Smooth muscle cell (in vitro differentiated cells): ENCODE measurements at regions not wholly inside any gene's neighbourhood (a gene's known extent, or its start where the extent isn't known, plus 50 kb on each side); places are given as distances from the start of the nearest gene placed in this dataset.
"Not testable (repeated sequence)": the region's sequence is repeated elsewhere in the genome, so short reads cannot be mapped to it uniquely, and the experiment has no call there.

Experiments
- DNase-seq: peaks from one replicate; lab custom pipeline; 2025; ENCODE audit not compliant: unreplicated experiment; lab: John Stamatoyannopoulos, UW
- H2AFZ ChIP-seq: fragments of 200-600 bp; sonication (generic); 2 replicates; pipeline ENCODE4 v1.6.0; 2016; ENCODE audit warnings: antibody characterized with exemption, low read depth, mild to moderate bottlenecking
- H3F3A ChIP-seq: fragments of 200-600 bp; sonication (generic); 2 replicates; pipeline ENCODE4 v1.6.0; 2017; ENCODE audit warnings: antibody characterized with exemption, low read depth
- H3K27ac ChIP-seq: fragments of 200-600 bp; sonication (generic); 2 replicates; pipeline ENCODE4 v1.5.1; 2016; ENCODE audit warnings: low read depth, mild to moderate bottlenecking
- H3K27me3 ChIP-seq: fragments of 200-600 bp; sonication (generic); 2 replicates; pipeline ENCODE4 v1.6.1; 2016; ENCODE audit warnings: low read depth, mild to moderate bottlenecking
- H3K36me3 ChIP-seq: fragments of 200-600 bp; sonication (generic); 2 replicates; pipeline ENCODE4 v1.5.1; 2016; ENCODE audit warnings: low read depth
- H3K4me1 ChIP-seq: fragments of 200-600 bp; sonication (generic); 2 replicates; pipeline ENCODE4 v1.5.1; 2016; ENCODE audit warnings: low read depth
- H3K4me2 ChIP-seq: fragments of 200-600 bp; sonication (generic); 2 replicates; pipeline ENCODE4 v1.6.0; 2016; ENCODE audit warnings: mild to moderate bottlenecking
- H3K4me3 ChIP-seq: fragments of 200-600 bp; sonication (generic); 2 replicates; pipeline ENCODE4 v1.5.1; 2016; ENCODE audit warnings: mild to moderate bottlenecking
- H3K79me2 ChIP-seq: fragments of 200-600 bp; sonication (generic); 2 replicates; pipeline ENCODE4 v1.6.0; 2016; ENCODE audit warnings: low read depth, mild to moderate bottlenecking
- H3K9ac ChIP-seq: fragments of 200-600 bp; sonication (generic); 2 replicates; pipeline ENCODE4 v1.6.0; 2016; ENCODE audit warnings: low read depth
- H3K9me3 ChIP-seq: fragments of 200-600 bp; sonication (generic); replicated peaks from 2 replicates; pipeline ENCODE4 v1.5.1; 2016; ENCODE audit warnings: low read depth
- H4K20me1 ChIP-seq: fragments of 200-600 bp; sonication (generic); 2 replicates; pipeline ENCODE4 v1.6.0; 2016; ENCODE audit warnings: low read depth
- WGBS: methylation state at CpG from one replicate; pipeline ENCODE4 v1.1.7; 2016; ENCODE audit warnings: low lambda C conversion rate; 5-methylcytosine and 5-hydroxymethylcytosine counted together
- TF ChIP-seq, protein P1 (sequence below): fragments of 200-600 bp; sonication (generic); IDR thresholded peaks from 2 replicates; pipeline ENCODE4 v1.5.1; 2017; ENCODE audit warnings: borderline replicate concordance, mild to moderate bottlenecking, antibody characterized with exemption; ENCODE audit not compliant: insufficient read depth, poor library complexity, severe bottlenecking

DNA sequence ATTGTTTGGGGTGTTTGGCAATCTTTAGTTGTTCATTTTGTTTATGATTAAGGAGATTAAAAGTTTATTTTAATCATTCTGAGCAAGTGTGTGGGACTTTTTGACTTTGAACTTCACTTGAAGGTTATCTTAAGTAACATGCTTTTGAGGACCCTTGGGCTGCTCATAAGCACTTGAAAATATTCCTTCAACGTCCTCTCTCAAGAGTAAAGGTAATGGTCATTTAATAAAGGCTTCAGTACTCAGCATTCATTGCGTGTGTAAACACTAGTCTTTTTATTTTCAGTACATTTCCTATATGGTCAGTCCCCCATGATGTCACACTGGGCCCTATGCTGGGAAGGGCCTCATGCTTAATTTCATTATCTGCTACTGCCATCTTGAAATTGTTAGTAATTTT, 285.6 kb downstream of the SRGAP2C start:
- H3K27ac ChIP-seq, H3K79me2 ChIP-seq, H3K9ac ChIP-seq, H3K4me3 ChIP-seq, H3K4me1 ChIP-seq, DNase-seq, H3F3A ChIP-seq, H3K27me3 ChIP-seq, H2AFZ ChIP-seq, H3K9me3 ChIP-seq, H4K20me1 ChIP-seq, H3K36me3 ChIP-seq, H3K4me2 ChIP-seq: not testable (repeated sequence)
- whole genome bisulfite sequencing = 91% methylated on average over 2 of the region's 2 CpGs

DNA sequence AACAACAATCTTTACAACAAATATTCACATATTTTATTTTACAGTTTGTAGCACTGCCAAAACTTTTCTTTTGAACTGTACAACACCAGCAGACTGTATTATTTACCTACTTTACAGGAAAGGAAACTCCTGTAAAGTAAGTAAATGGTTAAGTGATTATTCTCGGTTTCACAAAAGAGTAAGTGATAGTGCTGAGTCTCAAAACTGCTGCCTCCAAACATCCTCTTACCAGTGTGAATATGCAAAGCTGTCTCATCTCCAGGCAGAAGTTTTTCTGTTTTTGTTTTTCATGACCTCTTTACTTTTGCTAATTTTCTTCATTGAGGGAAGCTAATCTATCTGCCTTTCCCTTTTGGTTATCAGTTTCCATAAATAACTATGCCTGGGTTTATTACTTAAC, 286.7 kb downstream of the SRGAP2C start:
- no peak overlapping the region for H2AFZ ChIP-seq
- no peaks in the 10 kb centered on the region for H3K4me1 ChIP-seq
- no peaks in the 10 kb centered on the region for H3K79me2 ChIP-seq
- no peaks in the 10 kb centered on the region for H3K27me3 ChIP-seq
- TF ChIP-seq, protein P1, sequence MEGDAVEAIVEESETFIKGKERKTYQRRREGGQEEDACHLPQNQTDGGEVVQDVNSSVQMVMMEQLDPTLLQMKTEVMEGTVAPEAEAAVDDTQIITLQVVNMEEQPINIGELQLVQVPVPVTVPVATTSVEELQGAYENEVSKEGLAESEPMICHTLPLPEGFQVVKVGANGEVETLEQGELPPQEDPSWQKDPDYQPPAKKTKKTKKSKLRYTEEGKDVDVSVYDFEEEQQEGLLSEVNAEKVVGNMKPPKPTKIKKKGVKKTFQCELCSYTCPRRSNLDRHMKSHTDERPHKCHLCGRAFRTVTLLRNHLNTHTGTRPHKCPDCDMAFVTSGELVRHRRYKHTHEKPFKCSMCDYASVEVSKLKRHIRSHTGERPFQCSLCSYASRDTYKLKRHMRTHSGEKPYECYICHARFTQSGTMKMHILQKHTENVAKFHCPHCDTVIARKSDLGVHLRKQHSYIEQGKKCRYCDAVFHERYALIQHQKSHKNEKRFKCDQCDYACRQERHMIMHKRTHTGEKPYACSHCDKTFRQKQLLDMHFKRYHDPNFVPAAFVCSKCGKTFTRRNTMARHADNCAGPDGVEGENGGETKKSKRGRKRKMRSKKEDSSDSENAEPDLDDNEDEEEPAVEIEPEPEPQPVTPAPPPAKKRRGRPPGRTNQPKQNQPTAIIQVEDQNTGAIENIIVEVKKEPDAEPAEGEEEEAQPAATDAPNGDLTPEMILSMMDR = no peak
- no peaks in the 10 kb centered on the region for H4K20me1 ChIP-seq
- no peaks in the 10 kb centered on the region for H3K9me3 ChIP-seq
- 69% methylated on average over 1 of the region's 1 CpG for WGBS
- no peak overlapping the region for H3K9ac ChIP-seq
- no peak overlapping the region for H3K4me3 ChIP-seq
- DNase-seq = no peak
- no peak overlapping the region for H3K27ac ChIP-seq
- H3F3A ChIP-seq = no peaks in the 10 kb centered on the region
- no peaks in the 10 kb centered on the region for H3K36me3 ChIP-seq
- no peak overlapping the region for H3K4me2 ChIP-seq

DNA sequence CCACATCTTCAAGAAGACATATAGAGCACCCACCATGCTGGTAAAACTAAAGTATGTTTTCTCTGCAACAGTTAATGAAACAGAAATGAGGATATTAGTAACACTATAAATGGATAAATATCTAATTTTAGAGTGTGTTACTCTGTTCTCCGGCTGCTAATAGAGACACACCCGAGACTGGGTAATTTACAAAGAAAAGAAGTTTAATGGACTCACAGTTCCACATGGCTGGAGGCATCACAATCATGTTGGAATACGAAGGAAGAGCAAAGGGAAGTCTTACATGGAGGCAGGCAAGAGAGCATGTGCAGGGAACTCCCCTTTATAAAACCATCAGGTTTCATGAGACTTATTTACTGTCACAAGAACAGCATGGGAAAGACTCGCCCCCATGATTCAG, 287.2 kb downstream of the SRGAP2C start:
- Histone ChIP-seq H3K79me2 (no peaks in the 10 kb centered on the region), H3F3A (no peaks in the 10 kb centered on the region), H3K36me3 (no peaks in the 10 kb centered on the region), H2AFZ (no peak overlapping the region), H3K4me1 (no peaks in the 10 kb centered on the region), H3K9me3 (no peaks in the 10 kb centered on the region), H3K9ac (no peak overlapping the region), H3K27me3 (no peaks in the 10 kb centered on the region), H3K4me2 (no peak overlapping the region), H3K4me3 (no peak overlapping the region), H4K20me1 (no peaks in the 10 kb centered on the region), H3K27ac (no peak overlapping the region)
- TF ChIP-seq, protein P1 = no peak
- no peak for DNase-seq
- 89% methylated on average over 4 of the region's 4 CpGs for WGBS

DNA sequence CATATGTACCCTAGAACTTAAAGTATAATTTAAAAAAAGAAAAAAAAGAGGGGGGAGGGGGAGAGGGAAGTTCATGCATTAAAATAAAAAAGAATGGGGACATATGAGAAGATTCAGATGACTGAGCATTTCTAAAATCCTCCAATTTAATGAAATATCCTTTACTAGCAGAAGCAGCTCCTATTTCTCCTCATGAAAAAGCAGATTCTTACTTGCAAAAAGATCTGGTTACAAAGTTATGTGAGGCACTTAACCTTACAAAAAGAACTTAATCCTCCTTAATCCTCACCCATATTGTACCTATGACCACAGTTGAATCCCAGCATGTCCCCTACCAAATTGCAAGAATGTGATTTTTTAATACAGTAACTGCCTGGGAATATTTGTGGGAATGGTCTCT, 298.5 kb downstream of the SRGAP2C start:
- H4K20me1 ChIP-seq = no peaks in the 10 kb centered on the region
- TF ChIP-seq, protein P1 = no peak
- H2AFZ ChIP-seq = no peak overlapping the region
- no peaks in the 10 kb centered on the region for H3K27me3 ChIP-seq
- peaks cover 4% of the 10 kb centered on the region for H3F3A ChIP-seq
- no peak overlapping the region for H3K9ac ChIP-seq
- no peaks in the 10 kb centered on the region for H3K36me3 ChIP-seq
- H3K4me3 ChIP-seq = no peak overlapping the region
- H3K27ac ChIP-seq = peak overlapping the region; percentile 58
- DNase-seq = no peak
- no peak overlapping the region for H3K4me2 ChIP-seq
- no peaks in the 10 kb centered on the region for H3K4me1 ChIP-seq
- no peaks in the 10 kb centered on the region for H3K9me3 ChIP-seq
- H3K79me2 ChIP-seq = no peaks in the 10 kb centered on the region
